Duodenal mucosa (tissue), 2 donors: ENCODE measurements at regions not wholly inside any gene's neighbourhood (a gene's known extent, or its start where the extent isn't known, plus 50 kb on each side); places are given as distances from the start of the nearest gene placed in this dataset.

ENCODE experiments used
- H3K27ac ChIP-seq: one replicate; pipeline ENCODE4 v1.7.0; 2013; ENCODE audit warnings: low read depth, low read length
- H3K27me3 ChIP-seq, 2 donors: one replicate each; pipeline ENCODE4 v1.7.0; 2013; ENCODE audit warnings: low read length in 2 of 2, control low read depth in 1 of 2; ENCODE audit not compliant: insufficient read depth in 2 of 2, control insufficient read depth in 1 of 2
- H3K36me3 ChIP-seq, 2 donors: one replicate each; pipeline ENCODE4 v1.7.0; 2013; ENCODE audit warnings: low read length in 2 of 2, control low read depth in 1 of 2; ENCODE audit not compliant: insufficient read depth in 2 of 2, control insufficient read depth in 1 of 2
- H3K4me1 ChIP-seq, 2 donors: one replicate each; pipeline ENCODE4 v1.7.0; 2013; ENCODE audit warnings: low read length in 2 of 2, control low read depth in 1 of 2; ENCODE audit not compliant: insufficient read depth in 2 of 2, control insufficient read depth in 1 of 2
- H3K4me3 ChIP-seq, 2 donors: one replicate each; pipeline ENCODE4 v1.7.0; 2013; ENCODE audit warnings: low read length in 2 of 2, low read depth in 1 of 2
- H3K9ac ChIP-seq, 2 donors: one replicate each; pipeline ENCODE4 v1.7.0; 2013; ENCODE audit warnings: low read length in 2 of 2, low read depth in 1 of 2
- H3K9me3 ChIP-seq, 2 donors: one replicate each; pipeline ENCODE4 v1.7.0; 2013; ENCODE audit warnings: low read length in 2 of 2, control low read depth in 1 of 2; ENCODE audit not compliant: control insufficient read depth in 1 of 2

DNA sequence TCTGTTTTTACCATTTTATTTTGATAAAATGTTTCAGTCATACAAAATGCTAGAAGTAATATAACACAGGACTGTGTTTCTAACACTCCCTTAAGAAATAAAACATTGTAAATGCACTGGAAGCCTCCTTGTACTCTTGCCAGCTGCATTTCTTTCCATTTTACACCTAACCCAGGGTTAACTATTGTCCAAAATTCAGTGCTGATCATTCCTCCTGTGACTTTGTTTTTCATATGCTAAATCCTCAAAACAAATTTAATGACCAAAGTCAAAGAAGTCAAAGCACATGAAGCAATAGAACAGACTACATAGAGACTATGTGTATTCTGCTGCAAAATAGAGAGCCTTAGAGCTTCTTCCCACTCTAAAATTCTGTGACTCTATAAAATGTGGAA is 420.3 kb upstream of the PRICKLE1 start:
- Histone ChIP-seq H3K9me3 (no peaks in the 10 kb centered on the region), H3K36me3 (no peaks in the 10 kb centered on the region), H3K27me3 (no peaks in the 10 kb centered on the region), H3K27ac (no peak overlapping the region), H3K4me1 (no peaks in the 10 kb centered on the region), H3K4me3 (no peak overlapping the region), H3K9ac (no peak overlapping the region)

- Histone ChIP-seq H3K9me3 (no peaks in the 10 kb centered on the region), H3K36me3 (no peaks in the 10 kb centered on the region), H3K27me3 (no peaks in the 10 kb centered on the region), H3K27ac (no peak overlapping the region), H3K4me1 (no peaks in the 10 kb centered on the region), H3K4me3 (no peak overlapping the region), H3K9ac (no peak overlapping the region)
Measured at GRCh38 chr12:43008953-43009845, 419.7 kb upstream of the PRICKLE1 start.

DNA sequence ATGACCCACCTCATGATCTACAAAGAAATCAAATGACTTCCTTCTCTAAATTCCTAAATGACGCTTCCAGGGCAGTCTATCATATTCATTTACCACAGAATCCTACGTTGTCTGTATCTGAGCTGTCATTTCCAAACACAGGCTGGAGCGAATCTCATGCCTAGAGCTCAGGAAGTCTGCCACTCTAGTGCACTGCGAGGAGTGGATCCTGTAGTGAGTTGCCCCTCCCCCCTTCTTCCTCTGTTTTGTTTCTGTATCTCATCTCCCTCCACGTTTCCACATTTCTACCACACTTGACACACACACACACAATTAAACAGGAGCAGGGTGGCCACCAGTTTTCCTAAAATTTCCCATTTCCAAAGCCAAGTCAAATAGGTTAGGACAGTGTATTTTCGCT is 415.4 kb upstream of the PRICKLE1 start:
- H3K9ac ChIP-seq, result no peak overlapping the region
- H3K4me1 ChIP-seq, result no peaks in the 10 kb centered on the region
- H3K36me3 ChIP-seq, result no peaks in the 10 kb centered on the region
- H3K27me3 ChIP-seq, result no peaks in the 10 kb centered on the region
- H3K9me3 ChIP-seq, result no peaks in the 10 kb centered on the region
- H3K4me3 ChIP-seq, result no peak overlapping the region
- H3K27ac ChIP-seq, result no peak overlapping the region

GRCh38 chr12:43004141-43004540 is 414.6 kb upstream of the PRICKLE1 start:
- Histone ChIP-seq H3K27ac (no peak overlapping the region), H3K9me3 (no peaks in the 10 kb centered on the region), H3K4me1 (no peaks in the 10 kb centered on the region), H3K27me3 (no peaks in the 10 kb centered on the region), H3K9ac (no peak overlapping the region), H3K4me3 (no peak overlapping the region), H3K36me3 (no peaks in the 10 kb centered on the region)

- no peaks in the 10 kb centered on the region for H3K27me3 ChIP-seq
- no peak overlapping the region for H3K9ac ChIP-seq
- no peaks in the 10 kb centered on the region for H3K9me3 ChIP-seq
- no peaks in the 10 kb centered on the region for H3K36me3 ChIP-seq
- no peaks in the 10 kb centered on the region for H3K4me1 ChIP-seq
- no peak overlapping the region for H3K4me3 ChIP-seq
- no peak overlapping the region for H3K27ac ChIP-seq
Measured at GRCh38 chr12:42996869-42997431, 407.4 kb upstream of the PRICKLE1 start.

GRCh38 chr12:42992826-42993225 is 403.3 kb upstream of the PRICKLE1 start:
- Histone ChIP-seq H3K9me3 (no peaks in the 10 kb centered on the region), H3K4me3 (no peak overlapping the region), H3K36me3 (no peaks in the 10 kb centered on the region), H3K27me3 (no peaks in the 10 kb centered on the region), H3K9ac (no peak overlapping the region), H3K27ac (no peak overlapping the region), H3K4me1 (no peaks in the 10 kb centered on the region)

GRCh38 chr12:42990387-42990786 is 400.8 kb upstream of the PRICKLE1 start:
- Histone ChIP-seq H3K27me3 (no peaks in the 10 kb centered on the region), H3K9me3 (no peaks in the 10 kb centered on the region), H3K4me3 (no peak overlapping the region), H3K9ac (no peak overlapping the region), H3K27ac (no peak overlapping the region), H3K36me3 (no peaks in the 10 kb centered on the region), H3K4me1 (no peaks in the 10 kb centered on the region)

DNA sequence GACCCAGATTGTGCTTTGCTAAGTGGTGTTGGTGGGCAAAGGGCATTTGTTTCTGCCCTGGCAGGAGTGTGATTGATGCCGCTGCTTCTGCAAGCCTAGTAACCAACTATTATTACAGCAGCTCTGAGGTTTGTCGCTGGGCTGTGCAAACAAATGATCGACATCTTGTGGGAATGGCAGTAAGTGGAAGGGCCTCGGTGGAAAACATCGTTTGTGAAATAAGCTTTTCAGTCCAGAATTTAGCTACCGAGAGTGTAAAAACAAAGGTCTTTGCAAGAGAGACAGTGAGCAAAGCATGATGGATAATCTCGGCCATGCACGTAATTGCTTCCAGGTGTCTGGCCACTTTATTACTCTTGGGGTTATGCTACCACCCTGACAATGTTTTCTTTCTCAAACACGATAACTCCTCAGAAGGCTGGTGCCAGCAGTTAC is 397.7 kb upstream of the PRICKLE1 start:
- H3K4me1 ChIP-seq, result no peaks in the 10 kb centered on the region
- H3K9ac ChIP-seq, result no peak overlapping the region
- H3K9me3 ChIP-seq, result no peaks in the 10 kb centered on the region
- no peak overlapping the region for H3K4me3 ChIP-seq
- H3K27ac ChIP-seq, result no peak overlapping the region
- H3K36me3 ChIP-seq, result no peaks in the 10 kb centered on the region
- no peaks in the 10 kb centered on the region for H3K27me3 ChIP-seq

DNA sequence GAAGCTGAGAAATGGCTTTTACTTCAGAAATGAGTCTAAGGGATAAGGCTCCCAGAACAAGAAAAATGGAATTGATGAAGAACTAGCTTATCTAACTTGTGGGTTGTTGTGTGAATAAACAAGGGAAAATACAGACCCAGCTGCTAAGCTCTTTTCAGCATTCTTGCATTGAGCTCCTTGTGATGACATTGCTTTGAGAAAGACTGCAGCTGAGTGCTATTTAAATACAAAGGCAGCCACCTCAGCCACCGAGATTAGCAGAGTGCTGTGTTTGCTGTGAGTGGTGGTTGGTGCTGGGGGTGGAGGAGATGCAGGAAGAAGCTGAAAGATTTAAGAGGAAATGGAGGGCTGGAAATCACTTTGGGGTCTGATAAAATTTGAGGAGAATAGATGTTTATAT is 396.0 kb upstream of the PRICKLE1 start:
- Histone ChIP-seq H3K4me3 (no peak overlapping the region), H3K27ac (no peak overlapping the region), H3K9me3 (no peaks in the 10 kb centered on the region), H3K36me3 (no peaks in the 10 kb centered on the region), H3K9ac (no peak overlapping the region), H3K4me1 (no peaks in the 10 kb centered on the region), H3K27me3 (no peaks in the 10 kb centered on the region)

DNA sequence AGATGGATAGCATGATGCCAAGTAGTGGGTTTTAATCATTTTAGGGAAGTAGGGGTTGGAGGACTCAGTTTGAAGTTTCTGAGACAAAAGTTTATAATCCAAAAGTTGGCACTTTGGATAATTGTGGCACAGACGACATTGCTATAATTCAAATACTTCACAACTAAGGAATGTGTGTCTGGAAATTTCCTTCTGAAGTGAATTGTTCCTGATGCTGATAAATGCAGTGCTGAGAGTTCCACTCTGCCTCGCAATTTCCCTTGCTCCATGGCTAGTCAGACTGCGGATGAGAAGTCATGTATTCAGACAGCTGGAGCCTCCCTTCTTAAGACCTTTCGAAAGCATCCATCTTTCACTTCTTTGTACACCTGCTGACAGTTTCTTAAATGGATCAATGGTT is 393.3 kb upstream of the PRICKLE1 start:
- no peak overlapping the region for H3K27ac ChIP-seq
- no peak overlapping the region for H3K9ac ChIP-seq
- H3K36me3 ChIP-seq, result no peaks in the 10 kb centered on the region
- H3K4me1 ChIP-seq, result no peaks in the 10 kb centered on the region
- H3K9me3 ChIP-seq, result no peaks in the 10 kb centered on the region
- no peaks in the 10 kb centered on the region for H3K27me3 ChIP-seq
- no peak overlapping the region for H3K4me3 ChIP-seq
